Fibroblast of skin of left quadriceps (primary cell): ENCODE measurements at regions not wholly inside any gene's neighbourhood (a gene's known extent, or its start where the extent isn't known, plus 50 kb on each side); places are given as distances from the start of the nearest gene placed in this dataset.
"Not testable (repeated sequence)": the region's sequence is repeated elsewhere in the genome, so short reads cannot be mapped to it uniquely, and the experiment has no call there.

Experiments used
- DNase-seq, 2 experiments: peaks; one replicate each; pipeline ENCODE4 v3.0.0-alpha.2; 2013; ENCODE audit warnings: low read depth in 2 of 2

- no peak for DNase-seq
Measured at GRCh38 chr20:4635781-4636180, 50.5 kb upstream of the PRNP start.

- DNase-seq: no peak
Measured at GRCh38 chr20:4635342-4635741, 50.9 kb upstream of the PRNP start.

GRCh38 chr20:4633780-4634179 lies 52.5 kb upstream of the PRNP start:
- peak; percentile 65 to 72 for DNase-seq

DNA sequence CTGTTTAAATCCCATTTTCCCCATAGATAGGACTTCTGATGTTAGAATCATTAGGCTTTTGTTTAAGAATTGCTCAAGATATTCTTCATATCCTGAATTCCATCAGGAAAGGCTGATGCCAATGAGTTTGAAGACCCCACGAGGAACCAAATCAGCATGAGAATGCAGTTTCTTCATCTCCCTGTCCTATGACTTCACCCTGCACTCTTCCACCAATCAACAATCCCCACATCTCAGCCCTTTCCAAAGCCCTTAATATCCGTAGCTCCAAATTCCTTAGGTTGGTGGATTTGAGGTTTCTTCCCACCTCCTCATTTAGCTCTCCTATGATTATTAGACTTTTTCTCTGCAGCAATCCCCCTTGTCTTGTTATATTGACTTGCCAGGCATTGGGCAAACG lies 52.9 kb upstream of the PRNP start:
- DNase-seq: no peak

DNA sequence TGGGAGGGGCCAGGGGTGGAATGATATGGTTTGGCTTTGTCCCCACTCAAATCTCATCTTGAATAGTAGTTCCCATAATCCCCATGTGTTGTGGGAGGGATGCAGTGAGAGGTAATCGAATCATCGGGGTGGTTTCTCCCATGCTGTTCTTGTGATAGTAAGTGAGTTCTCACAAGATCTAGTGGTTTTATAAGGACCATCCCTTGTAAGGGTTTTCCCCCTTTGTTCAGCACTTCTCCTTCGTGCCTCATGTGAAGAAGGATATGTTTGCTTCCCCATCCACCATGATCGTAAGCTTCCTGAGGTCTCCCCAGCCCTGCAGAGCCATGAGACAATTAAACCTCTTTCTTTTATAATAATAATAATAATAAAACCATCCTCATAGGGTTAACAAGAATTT lies 53.4 kb upstream of the PRNP start:
- DNase-seq: no peak

GRCh38 chr20:4626228-4626627 lies 60.0 kb upstream of the PRNP start:
- no peak for DNase-seq

GRCh38 chr20:4625687-4626086 lies 60.6 kb upstream of the PRNP start:
- no peak for DNase-seq

DNA sequence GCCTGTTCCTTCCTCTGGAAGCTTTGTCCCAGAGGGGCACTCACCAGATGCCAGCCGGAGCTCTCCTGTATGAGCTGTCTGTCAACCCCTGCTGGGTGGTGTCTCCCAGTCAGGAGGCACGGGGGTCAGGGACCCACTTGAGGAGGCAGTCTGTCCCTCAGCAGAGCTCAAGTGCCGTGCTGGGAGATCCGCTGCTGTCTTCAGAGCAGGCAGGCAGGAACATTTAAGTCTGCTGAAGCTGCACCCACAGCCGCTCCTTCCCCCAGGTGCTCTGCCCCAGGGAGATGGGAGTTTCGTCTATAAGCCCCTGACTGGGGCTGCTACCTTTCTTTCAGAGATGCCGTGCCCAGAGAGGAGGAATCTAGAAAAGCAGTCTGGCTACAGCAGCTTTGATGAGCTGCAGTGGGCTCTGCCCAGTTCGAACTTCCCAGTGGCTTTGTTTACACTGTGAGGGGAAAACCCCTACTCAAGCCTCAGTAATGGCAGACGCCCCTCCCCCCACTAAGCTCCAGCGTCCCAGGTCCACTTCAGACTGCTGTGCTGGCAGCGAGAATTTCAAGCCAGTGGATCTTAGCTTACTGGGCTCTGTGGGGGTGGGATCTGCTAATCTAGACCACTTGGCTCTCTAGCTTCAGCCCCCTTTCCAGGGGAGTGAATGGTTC lies 61.5 kb upstream of the PRNP start:
- not testable (repeated sequence) for DNase-seq

DNA sequence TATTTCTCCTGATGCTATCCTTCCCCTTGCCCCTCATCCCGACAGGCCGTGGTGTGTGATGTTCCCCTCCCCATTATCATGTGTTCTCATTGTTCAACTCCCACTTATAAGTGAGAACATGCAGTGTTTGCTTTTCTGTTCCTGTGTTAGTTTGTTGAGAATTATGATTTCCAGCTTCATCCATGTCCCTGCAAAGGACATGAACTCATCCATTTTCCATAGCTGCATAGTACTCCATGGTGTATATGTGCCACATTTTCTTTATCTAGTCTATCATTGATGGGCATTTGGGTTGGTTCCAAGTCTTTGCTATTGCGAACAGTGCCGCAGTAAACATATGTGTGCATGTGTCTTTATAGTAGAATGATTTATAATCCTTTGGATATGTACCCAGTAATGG lies 67.1 kb upstream of the PRNP start:
- not testable (repeated sequence) for DNase-seq

DNA sequence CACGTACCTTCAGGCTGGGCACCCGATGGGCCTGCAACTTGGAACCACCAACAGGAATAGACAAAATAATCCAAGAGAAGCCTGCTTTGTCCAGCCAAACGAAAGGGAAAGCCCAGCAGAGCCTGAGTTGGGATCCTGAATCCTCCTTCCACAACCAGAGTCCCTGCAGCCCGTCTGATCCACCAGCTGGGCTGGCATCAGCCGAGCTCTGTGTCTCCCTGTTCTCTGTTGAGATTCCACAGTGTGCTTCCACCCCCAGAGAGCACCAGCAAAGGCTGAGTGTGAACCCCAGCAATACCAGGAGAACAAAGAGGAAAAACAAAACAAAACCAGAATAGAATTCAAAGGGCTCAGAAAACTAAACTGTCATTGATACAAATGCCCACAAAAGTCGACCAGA lies 68.8 kb upstream of the PRNP start:
- DNase-seq: no peak

- no peak for DNase-seq
Measured at GRCh38 chr20:4617019-4617418, 69.2 kb upstream of the PRNP start.

DNA sequence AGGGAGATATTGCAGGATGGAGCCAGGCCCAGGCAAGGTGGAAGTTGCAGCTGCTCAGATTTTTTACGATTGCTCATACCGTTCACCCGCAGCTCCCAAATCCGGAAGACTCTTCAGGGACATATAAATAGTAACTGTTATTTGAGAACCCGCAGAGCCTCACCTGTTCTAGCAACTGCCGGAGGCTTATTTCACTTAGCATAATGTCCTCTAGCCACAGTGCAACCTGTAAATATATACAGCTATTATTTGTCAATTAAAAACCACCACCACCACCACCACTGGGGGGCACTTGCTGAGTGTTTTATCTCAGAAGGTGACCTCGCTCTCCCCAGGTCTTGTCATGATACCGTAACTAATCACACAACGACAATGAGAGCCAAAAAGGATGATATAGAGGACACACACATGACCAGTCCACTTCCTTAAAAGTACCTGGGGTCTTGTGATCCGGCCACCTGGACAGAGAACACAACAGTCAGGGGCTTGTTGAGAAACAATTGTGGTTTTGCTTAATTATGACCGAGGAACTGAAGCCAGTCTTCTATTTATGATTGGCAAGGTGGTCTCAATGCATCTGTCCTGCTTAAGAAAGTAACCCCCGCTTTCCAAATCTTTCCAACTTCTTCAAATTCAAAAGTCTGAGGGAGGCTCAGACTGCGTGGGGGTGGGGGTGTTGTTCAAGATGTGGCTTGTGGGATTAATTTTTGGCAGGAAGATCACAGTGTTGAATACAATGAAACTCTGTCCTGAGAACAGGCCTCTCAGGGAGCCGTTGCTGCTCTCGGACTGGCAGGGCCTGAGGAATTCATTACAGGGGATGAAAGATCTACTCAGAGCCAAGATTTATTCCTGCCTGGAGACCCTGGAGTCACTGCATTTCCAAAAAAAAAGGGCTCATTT lies 72.3 kb upstream of the PRNP start:
- DNase-seq: no peak

- DNase-seq: no peak
Measured at GRCh38 chr20:4613184-4613583, 73.1 kb upstream of the PRNP start.

GRCh38 chr20:4610871-4611270 lies 75.4 kb upstream of the PRNP start:
- DNase-seq: no peak

DNA sequence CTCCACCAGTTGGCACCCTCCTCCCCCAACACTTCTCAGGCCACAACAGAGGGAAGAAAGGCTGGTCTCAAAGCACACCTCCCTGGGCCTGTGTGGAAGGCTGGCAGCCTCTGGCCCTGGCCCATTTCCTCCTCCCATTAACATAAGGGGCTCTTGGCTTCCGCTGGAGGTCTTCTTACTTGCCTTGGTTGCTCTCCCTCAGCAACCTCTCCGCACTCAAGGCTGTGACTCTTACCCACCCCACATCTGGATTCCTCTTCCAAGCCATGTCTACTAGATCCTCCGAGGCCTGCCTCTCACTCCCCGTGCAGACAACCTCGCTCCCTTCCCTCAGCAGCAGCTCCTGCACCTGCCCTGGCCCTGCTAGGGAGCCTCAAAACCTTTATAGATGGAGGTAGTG lies 76.7 kb upstream of the PRNP start:
- DNase-seq: no peak

DNA sequence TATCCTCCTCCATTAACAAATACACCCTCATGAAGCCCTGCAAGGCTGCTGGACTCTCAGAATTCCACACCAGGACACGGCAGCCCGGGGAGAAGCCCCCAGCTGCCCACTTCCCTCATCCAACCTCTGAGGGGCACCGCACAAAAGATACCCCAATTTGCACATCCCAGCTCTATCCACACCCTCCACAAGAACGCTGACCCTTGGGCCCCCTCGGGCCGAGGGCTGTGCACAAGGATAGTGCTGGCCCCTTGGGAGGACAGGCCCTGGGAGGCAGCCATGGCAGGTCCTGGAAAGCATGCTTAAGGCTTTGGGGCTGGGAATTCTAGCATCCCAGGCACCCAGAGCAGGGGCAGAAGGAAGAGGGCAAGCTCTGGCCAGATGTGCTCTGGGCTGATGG lies 77.4 kb upstream of the PRNP start:
- DNase-seq: no peak

DNA sequence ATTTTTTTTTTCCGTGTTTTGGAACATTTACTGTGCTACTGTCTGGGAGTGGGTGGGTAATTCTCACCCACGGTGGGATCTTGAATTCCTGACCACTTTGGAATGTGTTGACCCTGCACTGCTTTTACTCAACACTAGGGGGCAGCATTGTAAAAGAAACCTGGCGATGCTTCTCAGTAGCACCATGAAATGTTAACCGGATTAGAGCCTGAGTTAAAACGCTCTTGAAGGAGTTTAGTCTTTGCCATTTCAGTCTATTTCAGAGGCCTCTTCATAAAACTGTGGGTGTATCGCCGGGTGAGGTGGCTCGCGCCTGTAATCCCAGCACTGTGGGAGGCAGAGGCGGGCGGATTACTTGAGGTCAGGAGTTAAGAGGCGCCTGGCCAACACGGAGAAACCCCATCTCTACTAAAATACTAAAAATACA lies 79.0 kb upstream of the PRNP start:
- peak; percentile 42 to 44 for DNase-seq

DNA sequence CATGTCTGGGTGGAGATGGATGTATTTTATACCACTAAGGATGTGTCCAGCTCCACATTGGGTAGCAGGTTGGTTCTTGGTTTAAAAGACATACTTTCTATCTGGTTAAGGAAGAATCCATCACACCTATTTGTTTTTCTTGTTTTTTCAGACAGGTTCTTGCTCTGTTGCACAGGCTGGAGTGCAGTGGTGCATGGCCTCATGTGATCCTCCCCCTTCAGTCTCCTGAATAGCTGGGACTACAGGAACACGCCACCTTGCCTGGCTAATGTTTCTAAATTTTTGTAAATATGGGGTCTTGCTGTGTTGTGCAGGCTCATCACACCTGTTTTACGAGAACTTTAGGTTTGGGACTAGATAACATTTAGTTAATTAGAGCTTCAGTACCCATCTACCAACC lies 80.2 kb upstream of the PRNP start:
- no peak for DNase-seq

- no peak for DNase-seq
Measured at GRCh38 chr20:4605166-4605565, 81.1 kb upstream of the PRNP start.

GRCh38 chr20:4604580-4604979 lies 81.7 kb upstream of the PRNP start:
- DNase-seq: no peak

GRCh38 chr20:4603724-4604123 lies 82.5 kb upstream of the PRNP start:
- DNase-seq: no peak

DNA sequence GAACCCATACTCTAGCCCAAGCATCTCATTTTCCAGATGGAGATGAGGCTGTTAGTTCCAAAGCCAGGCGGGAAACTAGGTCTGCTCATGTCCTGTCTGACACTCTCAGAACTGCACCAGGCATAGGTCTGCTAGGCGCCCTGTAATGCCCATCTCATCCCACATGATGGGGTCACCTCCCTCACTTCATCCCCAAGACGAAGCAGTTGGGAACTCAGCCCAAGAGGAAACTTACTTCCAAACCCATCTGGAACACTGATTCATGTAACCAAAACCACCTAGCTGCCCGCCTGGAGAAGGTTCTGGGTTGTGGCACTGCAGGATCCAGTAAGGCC lies 84.0 kb upstream of the PRNP start:
- no peak for DNase-seq

- no peak for DNase-seq
Measured at GRCh38 chr20:4601630-4602296, 84.5 kb upstream of the PRNP start.
